HEK293 (cell line): ENCODE measurements at regions not wholly inside any gene's neighbourhood (a gene's known extent, or its start where the extent isn't known, plus 50 kb on each side); places are given as distances from the start of the nearest gene placed in this dataset.

Experiments used
- EGR2 ChIP-seq: fragments of 450-650 bp; formaldehyde crosslinking; IDR thresholded peaks from 2 replicates; pipeline ENCODE4 v1.5.1; 2016; ENCODE audit warnings: low read depth, missing biosample characterization, missing genetic modification characterization
- GFI1B ChIP-seq: fragments of 450-650 bp; formaldehyde crosslinking; IDR thresholded peaks from 2 replicates; pipeline ENCODE4 v1.5.1; 2016; ENCODE audit warnings: missing biosample characterization, missing genetic modification characterization
- IKZF3 ChIP-seq: fragments of 450-650 bp; IDR thresholded peaks from 2 replicates; pipeline ENCODE4 v1.5.0; 2018; ENCODE audit warnings: missing biosample characterization, mild to moderate bottlenecking, missing genetic modification characterization, moderate library complexity
- KLF17 ChIP-seq: fragments of 450-650 bp; formaldehyde crosslinking; IDR thresholded peaks from 2 replicates; pipeline ENCODE4 v1.5.1; 2016; ENCODE audit warnings: missing biosample characterization, missing genetic modification characterization
- MYNN ChIP-seq: fragments of 450-650 bp; formaldehyde crosslinking; IDR thresholded peaks from 2 replicates; pipeline ENCODE4 v1.5.1; 2016; ENCODE audit warnings: missing biosample characterization, missing genetic modification characterization, borderline replicate concordance
- PRDM6 ChIP-seq: fragments of 450-650 bp; formaldehyde crosslinking; IDR thresholded peaks from 2 replicates; pipeline ENCODE4 v1.5.1; 2017; ENCODE audit warnings: missing biosample characterization, missing genetic modification characterization
- SCRT1 ChIP-seq: fragments of 450-650 bp; formaldehyde crosslinking; IDR thresholded peaks from 2 replicates; pipeline ENCODE4 v1.5.1; 2016; ENCODE audit warnings: missing biosample characterization, missing genetic modification characterization, borderline replicate concordance
- TCF7L2 ChIP-seq: IDR thresholded peaks from 2 replicates; pipeline ENCODE4 v1.6.1; 2011; ENCODE audit warnings: low read depth, mild to moderate bottlenecking, inconsistent platforms, low read length, moderate library complexity, borderline replicate concordance
- ZBTB17 ChIP-seq: fragments of 450-650 bp; formaldehyde crosslinking; IDR thresholded peaks from 2 replicates; pipeline ENCODE4 v1.5.1; 2016; ENCODE audit warnings: missing biosample characterization, missing genetic modification characterization
- ZBTB21 ChIP-seq: fragments of 450-650 bp; formaldehyde crosslinking; IDR thresholded peaks from 2 replicates; pipeline ENCODE4 v1.5.1; 2017; ENCODE audit warnings: missing biosample characterization, missing genetic modification characterization
- ZFP3 ChIP-seq: fragments of 450-650 bp; formaldehyde crosslinking; IDR thresholded peaks from 2 replicates; pipeline ENCODE4 v1.5.1; 2016; ENCODE audit warnings: low read depth, missing biosample characterization, missing genetic modification characterization
- ZIC2 ChIP-seq: fragments of 450-650 bp; formaldehyde crosslinking; IDR thresholded peaks from 2 replicates; pipeline ENCODE4 v1.5.1; 2016; ENCODE audit warnings: missing biosample characterization, missing genetic modification characterization
- ZNF140 ChIP-seq: fragments of 450-650 bp; formaldehyde crosslinking; IDR thresholded peaks from 2 replicates; pipeline ENCODE4 v1.5.1; 2016; ENCODE audit warnings: missing biosample characterization, missing genetic modification characterization
- ZNF146 ChIP-seq: fragments of 450-650 bp; formaldehyde crosslinking; IDR thresholded peaks from 2 replicates; pipeline ENCODE4 v1.5.1; 2016; ENCODE audit warnings: missing biosample characterization, missing genetic modification characterization
- ZNF223 ChIP-seq: fragments of 450-650 bp; formaldehyde crosslinking; IDR thresholded peaks from 2 replicates; pipeline ENCODE4 v1.5.1; 2016; ENCODE audit warnings: missing biosample characterization, missing genetic modification characterization
- ZNF24 ChIP-seq: fragments of 450-650 bp; formaldehyde crosslinking; IDR thresholded peaks from 2 replicates; pipeline ENCODE4 v1.5.1; 2016; ENCODE audit warnings: missing biosample characterization, missing genetic modification characterization
- ZNF266 ChIP-seq: fragments of 450-650 bp; formaldehyde crosslinking; IDR thresholded peaks from 2 replicates; pipeline ENCODE4 v1.5.1; 2016; ENCODE audit warnings: missing biosample characterization, missing genetic modification characterization, low read depth
- ZNF302 ChIP-seq: fragments of 450-650 bp; formaldehyde crosslinking; IDR thresholded peaks from 2 replicates; pipeline ENCODE4 v1.5.1; 2016; ENCODE audit warnings: missing biosample characterization, missing genetic modification characterization, low read depth
- ZNF324 ChIP-seq: fragments of 450-650 bp; formaldehyde crosslinking; IDR thresholded peaks from 2 replicates; pipeline ENCODE4 v1.5.1; 2016; ENCODE audit warnings: missing biosample characterization, missing genetic modification characterization
- ZNF510 ChIP-seq: fragments of 450-650 bp; formaldehyde crosslinking; IDR thresholded peaks from 2 replicates; pipeline ENCODE4 v1.5.1; 2018; ENCODE audit warnings: mild to moderate bottlenecking, missing genetic modification characterization, missing biosample characterization; ENCODE audit not compliant: insufficient replicate concordance
- ZNF561 ChIP-seq: fragments of 450-650 bp; IDR thresholded peaks from 2 replicates; pipeline ENCODE4 v1.5.1; 2018; ENCODE audit warnings: missing biosample characterization, missing genetic modification characterization, borderline replicate concordance
- ZNF610 ChIP-seq: fragments of 450-650 bp; formaldehyde crosslinking; IDR thresholded peaks from 2 replicates; pipeline ENCODE4 v1.5.1; 2016; ENCODE audit warnings: missing biosample characterization, missing genetic modification characterization, borderline replicate concordance
- ZNF654 ChIP-seq: fragments of 450-650 bp; formaldehyde crosslinking; IDR thresholded peaks from 2 replicates; pipeline ENCODE4 v1.5.1; 2016; ENCODE audit warnings: low read depth, missing biosample characterization, missing genetic modification characterization
- ZNF707 ChIP-seq: fragments of 450-650 bp; formaldehyde crosslinking; IDR thresholded peaks from 2 replicates; pipeline ENCODE4 v1.5.1; 2016; ENCODE audit warnings: missing biosample characterization, missing genetic modification characterization
- ZNF792 ChIP-seq: fragments of 450-650 bp; formaldehyde crosslinking; IDR thresholded peaks from 2 replicates; pipeline ENCODE4 v1.5.1; 2016; ENCODE audit warnings: missing biosample characterization, missing genetic modification characterization
- ZSCAN16 ChIP-seq: fragments of 450-650 bp; formaldehyde crosslinking; IDR thresholded peaks from 2 replicates; pipeline ENCODE4 v1.5.1; 2016; ENCODE audit warnings: missing biosample characterization, missing genetic modification characterization
- ZSCAN23 ChIP-seq: fragments of 450-650 bp; formaldehyde crosslinking; IDR thresholded peaks from 2 replicates; pipeline ENCODE4 v1.5.1; 2016; ENCODE audit warnings: missing biosample characterization, missing genetic modification characterization
- TF ChIP-seq, protein P1 (sequence below): fragments of 450-650 bp; formaldehyde crosslinking; IDR thresholded peaks from 2 replicates; pipeline ENCODE4 v1.5.1; 2016; ENCODE audit warnings: missing biosample characterization, missing genetic modification characterization
- TF ChIP-seq, protein P2 (sequence below): fragments of 450-650 bp; formaldehyde crosslinking; IDR thresholded peaks from 2 replicates; pipeline ENCODE4 v1.5.1; 2016; ENCODE audit warnings: missing biosample characterization, missing genetic modification characterization
- TF ChIP-seq, protein P3 (sequence below): fragments of 450-650 bp; formaldehyde crosslinking; IDR thresholded peaks from 2 replicates; pipeline ENCODE4 v1.5.1; 2016; ENCODE audit warnings: missing biosample characterization, missing genetic modification characterization

GRCh38 chrX:1140236-1140681, 72.2 kb downstream of the CRLF2 start (continued):
- TF ChIP-seq, protein P1, sequence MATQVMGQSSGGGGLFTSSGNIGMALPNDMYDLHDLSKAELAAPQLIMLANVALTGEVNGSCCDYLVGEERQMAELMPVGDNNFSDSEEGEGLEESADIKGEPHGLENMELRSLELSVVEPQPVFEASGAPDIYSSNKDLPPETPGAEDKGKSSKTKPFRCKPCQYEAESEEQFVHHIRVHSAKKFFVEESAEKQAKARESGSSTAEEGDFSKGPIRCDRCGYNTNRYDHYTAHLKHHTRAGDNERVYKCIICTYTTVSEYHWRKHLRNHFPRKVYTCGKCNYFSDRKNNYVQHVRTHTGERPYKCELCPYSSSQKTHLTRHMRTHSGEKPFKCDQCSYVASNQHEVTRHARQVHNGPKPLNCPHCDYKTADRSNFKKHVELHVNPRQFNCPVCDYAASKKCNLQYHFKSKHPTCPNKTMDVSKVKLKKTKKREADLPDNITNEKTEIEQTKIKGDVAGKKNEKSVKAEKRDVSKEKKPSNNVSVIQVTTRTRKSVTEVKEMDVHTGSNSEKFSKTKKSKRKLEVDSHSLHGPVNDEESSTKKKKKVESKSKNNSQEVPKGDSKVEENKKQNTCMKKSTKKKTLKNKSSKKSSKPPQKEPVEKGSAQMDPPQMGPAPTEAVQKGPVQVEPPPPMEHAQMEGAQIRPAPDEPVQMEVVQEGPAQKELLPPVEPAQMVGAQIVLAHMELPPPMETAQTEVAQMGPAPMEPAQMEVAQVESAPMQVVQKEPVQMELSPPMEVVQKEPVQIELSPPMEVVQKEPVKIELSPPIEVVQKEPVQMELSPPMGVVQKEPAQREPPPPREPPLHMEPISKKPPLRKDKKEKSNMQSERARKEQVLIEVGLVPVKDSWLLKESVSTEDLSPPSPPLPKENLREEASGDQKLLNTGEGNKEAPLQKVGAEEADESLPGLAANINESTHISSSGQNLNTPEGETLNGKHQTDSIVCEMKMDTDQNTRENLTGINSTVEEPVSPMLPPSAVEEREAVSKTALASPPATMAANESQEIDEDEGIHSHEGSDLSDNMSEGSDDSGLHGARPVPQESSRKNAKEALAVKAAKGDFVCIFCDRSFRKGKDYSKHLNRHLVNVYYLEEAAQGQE (tag by site-specific recombination) = no peak
- TF ChIP-seq ZBTB21 (tag by site-specific recombination) = no peak
- no peak for TF ChIP-seq ZNF561
- TF ChIP-seq EGR2 (tag by site-specific recombination) = no peak
- no peak for TF ChIP-seq ZNF223 (tag by site-specific recombination)
- TF ChIP-seq ZNF24 (tag by site-specific recombination) = no peak
- no peak for TF ChIP-seq ZNF654 (tag by site-specific recombination)
- TF ChIP-seq PRDM6 (tag by site-specific recombination) = no peak
- TF ChIP-seq ZNF146 (tag by site-specific recombination) = no peak; the same call in 1 of the 2 replicates
- TF ChIP-seq KLF17 (tag by site-specific recombination) = peak; percentile 43; the same call in 1 of the 2 replicates
- no peak for TF ChIP-seq ZNF302 (tag by site-specific recombination)
- no peak for TF ChIP-seq ZNF610 (tag by site-specific recombination)
- no peak for TF ChIP-seq ZNF266 (tag by site-specific recombination)
- TF ChIP-seq ZNF510 = no peak
- no peak for TF ChIP-seq ZSCAN16
- TF ChIP-seq IKZF3 (tag by site-specific recombination) = no peak
- no peak for TF ChIP-seq ZNF140 (tag by site-specific recombination)
- TF ChIP-seq ZBTB17 (tag by site-specific recombination) = no peak
- TF ChIP-seq, protein P2, sequence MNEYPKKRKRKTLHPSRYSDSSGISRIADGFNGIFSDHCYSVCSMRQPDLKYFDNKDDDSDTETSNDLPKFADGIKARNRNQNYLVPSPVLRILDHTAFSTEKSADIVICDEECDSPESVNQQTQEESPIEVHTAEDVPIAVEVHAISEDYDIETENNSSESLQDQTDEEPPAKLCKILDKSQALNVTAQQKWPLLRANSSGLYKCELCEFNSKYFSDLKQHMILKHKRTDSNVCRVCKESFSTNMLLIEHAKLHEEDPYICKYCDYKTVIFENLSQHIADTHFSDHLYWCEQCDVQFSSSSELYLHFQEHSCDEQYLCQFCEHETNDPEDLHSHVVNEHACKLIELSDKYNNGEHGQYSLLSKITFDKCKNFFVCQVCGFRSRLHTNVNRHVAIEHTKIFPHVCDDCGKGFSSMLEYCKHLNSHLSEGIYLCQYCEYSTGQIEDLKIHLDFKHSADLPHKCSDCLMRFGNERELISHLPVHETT = peak; percentile 72; the same call in 1 of the 2 replicates
- no peak for TF ChIP-seq MYNN
- TF ChIP-seq ZNF324 (tag by site-specific recombination) = no peak
- no peak for TF ChIP-seq SCRT1 (tag by site-specific recombination)
- no peak for TF ChIP-seq ZNF792 (tag by site-specific recombination)
- TF ChIP-seq ZSCAN23 = peak; percentile 25; the same call in 1 of the 2 replicates
- peak; percentile 51; the same call in 1 of the 2 replicates for TF ChIP-seq TCF7L2
- TF ChIP-seq, protein P3, sequence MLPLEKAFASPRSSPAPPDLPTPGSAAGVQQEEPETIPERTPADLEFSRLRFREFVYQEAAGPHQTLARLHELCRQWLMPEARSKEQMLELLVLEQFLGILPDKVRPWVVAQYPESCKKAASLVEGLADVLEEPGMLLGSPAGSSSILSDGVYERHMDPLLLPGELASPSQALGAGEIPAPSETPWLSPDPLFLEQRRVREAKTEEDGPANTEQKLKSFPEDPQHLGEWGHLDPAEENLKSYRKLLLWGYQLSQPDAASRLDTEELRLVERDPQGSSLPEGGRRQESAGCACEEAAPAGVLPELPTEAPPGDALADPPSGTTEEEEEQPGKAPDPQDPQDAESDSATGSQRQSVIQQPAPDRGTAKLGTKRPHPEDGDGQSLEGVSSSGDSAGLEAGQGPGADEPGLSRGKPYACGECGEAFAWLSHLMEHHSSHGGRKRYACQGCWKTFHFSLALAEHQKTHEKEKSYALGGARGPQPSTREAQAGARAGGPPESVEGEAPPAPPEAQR (tag by site-specific recombination) = no peak
- TF ChIP-seq ZIC2 = no peak
- TF ChIP-seq GFI1B (tag by site-specific recombination) = no peak
- TF ChIP-seq ZFP3 (tag by site-specific recombination) = no peak
- TF ChIP-seq ZNF707 (tag by site-specific recombination) = no peak
